ENCODE measurements at regions not wholly inside any gene's neighbourhood (a gene's known extent, or its start where the extent isn't known, plus 50 kb on each side); places are given as distances from the start of the nearest gene placed in this dataset.
"Not testable (repeated sequence)": the region's sequence is repeated elsewhere in the genome, so short reads cannot be mapped to it uniquely, and the experiment has no call there.

- DNase-seq = no peak
These were observed 214.7 kb upstream of the NECTIN3 start for GRCh38 chr3:110856916-110857315.

- DNase-seq = no peak
These were observed 213.1 kb upstream of the NECTIN3 start for GRCh38 chr3:110858549-110858948.

GRCh38 chr3:110859336-110859735, 212.3 kb upstream of the NECTIN3 start:
- DNase-seq = no peak

GRCh38 chr3:110859993-110860392, 211.6 kb upstream of the NECTIN3 start:
- no peak for DNase-seq

GRCh38 chr3:110865934-110866333, 205.7 kb upstream of the NECTIN3 start:
- DNase-seq = no peak

- no peak for DNase-seq
These were observed 203.5 kb upstream of the NECTIN3 start for GRCh38 chr3:110868106-110868505.

- DNase-seq = no peak
These were observed 201.9 kb upstream of the NECTIN3 start for GRCh38 chr3:110869736-110870135.

- DNase-seq = no peak
These were observed 199.7 kb upstream of the NECTIN3 start for GRCh38 chr3:110871869-110872268.

- DNase-seq = no peak
These were observed 192.9 kb upstream of the NECTIN3 start for GRCh38 chr3:110878692-110879091.

GRCh38 chr3:110881069-110881468, 190.5 kb upstream of the NECTIN3 start:
- no peak for DNase-seq

GRCh38 chr3:110886222-110886893, 185.3 kb upstream of the NECTIN3 start:
- DNase-seq = peak; percentile 51

GRCh38 chr3:110887176-110887575, 184.4 kb upstream of the NECTIN3 start:
- DNase-seq = no peak

- DNase-seq = not testable (repeated sequence)
These were observed 182.8 kb upstream of the NECTIN3 start for GRCh38 chr3:110888625-110889375.

- DNase-seq = not testable (repeated sequence)
These were observed 182.3 kb upstream of the NECTIN3 start for GRCh38 chr3:110889376-110889699.

- no peak for DNase-seq
These were observed 177.0 kb upstream of the NECTIN3 start for GRCh38 chr3:110894574-110894973.

GRCh38 chr3:110895054-110895453, 176.6 kb upstream of the NECTIN3 start:
- no peak for DNase-seq

- DNase-seq = no peak
These were observed 174.6 kb upstream of the NECTIN3 start for GRCh38 chr3:110897046-110897445.

GRCh38 chr3:110900576-110900975, 171.0 kb upstream of the NECTIN3 start:
- no peak for DNase-seq

- no peak for DNase-seq
These were observed 170.1 kb upstream of the NECTIN3 start for GRCh38 chr3:110901536-110901935.

GRCh38 chr3:110902453-110903085, 169.0 kb upstream of the NECTIN3 start:
- no peak for DNase-seq

GRCh38 chr3:110903771-110904519, 167.7 kb upstream of the NECTIN3 start:
- no peak for DNase-seq

- no peak for DNase-seq
These were observed 167.1 kb upstream of the NECTIN3 start for GRCh38 chr3:110904520-110904890.

- DNase-seq = no peak
These were observed 166.5 kb upstream of the NECTIN3 start for GRCh38 chr3:110905121-110905520.

- DNase-seq = no peak
These were observed 161.8 kb upstream of the NECTIN3 start for GRCh38 chr3:110909839-110910238.

Measured in retina (tissue), 1 donor.